HepG2 (cell line): ENCODE measurements at regions not wholly inside any gene's neighbourhood (a gene's known extent, or its start where the extent isn't known, plus 50 kb on each side); places are given as distances from the start of the nearest gene placed in this dataset.

ENCODE experiments used
- ASH2L ChIP-seq: fragments of 300-600, 200-600 bp; sonication (generic); IDR thresholded peaks from 2 replicates; pipeline ENCODE4 v1.7.0; 2017; ENCODE audit warnings: low read depth, mild to moderate bottlenecking, moderate library complexity, mixed read lengths, low read length; ENCODE audit not compliant: insufficient read length
- CTCF ChIP-seq: sonication (generic); formaldehyde crosslinking; IDR thresholded peaks from 2 replicates; pipeline ENCODE4 v1.5.0; 2020; ENCODE audit warnings: mild to moderate bottlenecking, missing genetic modification reagents, moderate library complexity
- KLF6 ChIP-seq: IDR thresholded peaks from 2 replicates; pipeline ENCODE4 v1.8.0; 2016; ENCODE audit warnings: missing biosample characterization, missing genetic modification reagents
- RBM22 ChIP-seq: fragments of 200-400 bp; formaldehyde crosslinking; optimal IDR thresholded peaks from 2 replicates; pipeline ENCODE3; 2017; ENCODE audit warnings: mild to moderate bottlenecking, low read length, moderate library complexity
- RNF2 ChIP-seq: fragments of 450-650 bp; conservative IDR thresholded peaks from 2 replicates; pipeline ENCODE4 v1.6.1; 2016; ENCODE audit warnings: low read depth
- TAF1 ChIP-seq: sonication (generic); formaldehyde crosslinking; IDR thresholded peaks from 2 replicates; pipeline ENCODE4 v1.4.0; 2020; ENCODE audit warnings: missing genetic modification reagents
- TRAFD1 ChIP-seq: sonication (generic); formaldehyde crosslinking; IDR thresholded peaks from 2 replicates; pipeline ENCODE4 v1.5.1; 2020; ENCODE audit warnings: missing genetic modification reagents, mild to moderate bottlenecking, borderline replicate concordance
- ZBTB43 ChIP-seq: sonication (generic); formaldehyde crosslinking; conservative IDR thresholded peaks from 2 replicates; pipeline ENCODE4 v1.4.0; 2020; ENCODE audit warnings: missing genetic modification reagents
- ZNF318 ChIP-seq: sonication (generic); formaldehyde crosslinking; IDR thresholded peaks from 2 replicates; pipeline ENCODE4 v1.4.0; 2020; ENCODE audit warnings: mild to moderate bottlenecking, missing genetic modification reagents
- ZNF564 ChIP-seq: sonication (generic); formaldehyde crosslinking; IDR thresholded peaks from 2 replicates; pipeline ENCODE4 v1.8.1; 2023; ENCODE audit warnings: mild to moderate bottlenecking, missing genetic modification reagents
- ZNF597 ChIP-seq: sonication (generic); formaldehyde crosslinking; IDR thresholded peaks from 2 replicates; pipeline ENCODE4 v1.5.0; 2020; ENCODE audit warnings: missing genetic modification reagents

- TF ChIP-seq CTCF (CRISPR knock-in tag): no peak
- no peak for TF ChIP-seq TRAFD1 (CRISPR knock-in tag)
- no peak for TF ChIP-seq ZNF318 (CRISPR knock-in tag)
- no peak for TF ChIP-seq ZBTB43 (CRISPR knock-in tag)
- no peak for TF ChIP-seq ASH2L
- TF ChIP-seq KLF6: no peak
- TF ChIP-seq ZNF564 (CRISPR knock-in tag): no peak
- no peak for TF ChIP-seq TAF1 (CRISPR knock-in tag)
- TF ChIP-seq RBM22: no peak
- no peak for TF ChIP-seq ZNF597 (CRISPR knock-in tag)
- TF ChIP-seq RNF2: no peak
These were observed 94.3 kb upstream of the MYO3A start for GRCh38 chr10:25839683-25840082.
